ENCODE measurements at regions not wholly inside any gene's neighbourhood (a gene's known extent, or its start where the extent isn't known, plus 50 kb on each side); places are given as distances from the start of the nearest gene placed in this dataset.

DNA sequence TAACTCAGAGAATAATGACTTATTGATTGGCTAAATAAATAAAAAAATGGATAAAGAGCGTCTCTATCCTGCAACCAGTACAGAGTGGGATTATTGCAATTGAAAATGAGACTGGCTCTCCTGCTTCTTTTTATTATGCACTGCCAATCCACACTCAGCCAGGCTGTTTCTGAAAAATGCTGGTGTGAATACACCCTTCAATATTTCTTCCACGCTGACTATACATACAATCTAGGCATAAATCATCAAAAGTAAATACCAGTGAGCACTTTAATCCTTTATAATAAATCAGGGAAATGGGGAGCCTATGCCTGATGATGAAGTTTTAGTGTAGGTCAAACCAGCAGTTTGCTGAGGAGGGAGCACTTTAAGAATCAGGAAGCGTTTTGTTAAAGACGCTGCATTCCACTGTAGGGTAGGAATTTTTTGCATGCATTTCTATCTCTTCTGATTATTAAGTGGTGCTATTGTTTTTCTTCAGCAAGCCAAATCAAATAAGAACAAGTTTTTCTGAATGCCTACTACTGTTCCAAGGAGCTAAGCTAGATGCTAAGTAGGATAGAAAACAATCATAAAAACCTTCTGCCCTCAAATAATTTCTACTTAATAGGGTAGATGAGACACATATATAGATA, 781.5 kb downstream of the TBL1XR1 start:
- Histone ChIP-seq H3K9ac (ENCODE audit: control insufficient read depth, extremely low read depth, insufficient read depth, low read length) (no peak overlapping the region), H3K27me3 (ENCODE audit: control insufficient read depth, extremely low read depth, insufficient read depth, low read length) (no peaks in the 10 kb centered on the region), H3K9me1 (ENCODE audit: control insufficient read depth, extremely low read depth, insufficient read depth, low read length) (no peaks in the 10 kb centered on the region), H3K36me3 (ENCODE audit: control insufficient read depth in 2 of 2, extremely low read depth in 1 of 2, insufficient read depth in 2 of 2, low read length in 2 of 2) (no peaks in the 10 kb centered on the region), H4K20me1 (ENCODE audit: control insufficient read depth, extremely low read depth, insufficient read depth, low read length) (no peaks in the 10 kb centered on the region), H3K79me2 (ENCODE audit: control insufficient read depth, insufficient read depth, low read length) (no peaks in the 10 kb centered on the region), H3K27ac (ENCODE audit: control insufficient read depth, insufficient read depth, low read length) (no peak overlapping the region), H2AFZ (ENCODE audit: control insufficient read depth, low read length) (no peak overlapping the region), H3K9me3 (ENCODE audit: control insufficient read depth, low read depth, low read length) (no peaks in the 10 kb centered on the region), H3K4me1 (ENCODE audit: control insufficient read depth, extremely low read depth, insufficient read depth, low read length) (no peaks in the 10 kb centered on the region), H3K4me3 (ENCODE audit: control insufficient read depth in 2 of 3, extremely low read depth in 1 of 3, insufficient read depth in 2 of 3, low read depth in 1 of 3, low read length in 3 of 3) (no peak overlapping the region), H3K4me2 (ENCODE audit: control insufficient read depth, extremely low read depth, insufficient read depth, low read depth, low read length) (no peak overlapping the region)
- FAIRE-seq (no peak), DNase-seq (ENCODE audit: low read depth, low spot score) (no peak)
- dilution Hi-C loops (cut with MboI; ENCODE audit: extremely low pct_ligation_motif_present, low sequenced_read_pairs), result no loop called here
- TF ChIP-seq, protein P1, sequence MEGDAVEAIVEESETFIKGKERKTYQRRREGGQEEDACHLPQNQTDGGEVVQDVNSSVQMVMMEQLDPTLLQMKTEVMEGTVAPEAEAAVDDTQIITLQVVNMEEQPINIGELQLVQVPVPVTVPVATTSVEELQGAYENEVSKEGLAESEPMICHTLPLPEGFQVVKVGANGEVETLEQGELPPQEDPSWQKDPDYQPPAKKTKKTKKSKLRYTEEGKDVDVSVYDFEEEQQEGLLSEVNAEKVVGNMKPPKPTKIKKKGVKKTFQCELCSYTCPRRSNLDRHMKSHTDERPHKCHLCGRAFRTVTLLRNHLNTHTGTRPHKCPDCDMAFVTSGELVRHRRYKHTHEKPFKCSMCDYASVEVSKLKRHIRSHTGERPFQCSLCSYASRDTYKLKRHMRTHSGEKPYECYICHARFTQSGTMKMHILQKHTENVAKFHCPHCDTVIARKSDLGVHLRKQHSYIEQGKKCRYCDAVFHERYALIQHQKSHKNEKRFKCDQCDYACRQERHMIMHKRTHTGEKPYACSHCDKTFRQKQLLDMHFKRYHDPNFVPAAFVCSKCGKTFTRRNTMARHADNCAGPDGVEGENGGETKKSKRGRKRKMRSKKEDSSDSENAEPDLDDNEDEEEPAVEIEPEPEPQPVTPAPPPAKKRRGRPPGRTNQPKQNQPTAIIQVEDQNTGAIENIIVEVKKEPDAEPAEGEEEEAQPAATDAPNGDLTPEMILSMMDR (optimal IDR thresholded peaks at IDR 0.05 in 1 of 3, IDR thresholded peaks at IDR 0.05 in 1 of 3, conservative IDR thresholded peaks at IDR 0.05 in 1 of 3; ENCODE audit: extremely low read depth in 1 of 3, insufficient read depth in 2 of 3, low read length in 3 of 3), result no peak

DNA sequence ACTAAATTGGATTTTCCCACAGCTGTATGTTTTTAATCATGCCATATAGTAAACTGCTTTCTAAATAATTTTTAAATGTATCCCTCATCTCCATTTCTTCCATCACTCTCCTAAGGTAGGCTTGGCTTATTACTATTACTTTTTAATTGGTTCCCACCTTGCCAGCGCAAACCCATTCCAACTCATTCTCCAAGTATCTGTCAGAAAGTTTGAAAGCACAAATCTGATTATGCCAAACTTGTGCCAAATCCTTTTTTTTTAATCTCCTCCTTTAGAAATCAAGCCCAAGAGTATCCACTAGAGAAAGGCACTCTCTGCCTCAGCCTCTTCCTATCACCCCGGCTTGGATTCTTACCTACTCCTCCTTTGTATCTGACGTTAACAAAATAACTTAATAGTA, 784.5 kb downstream of the TBL1XR1 start:
- no peak overlapping the region for H2AFZ ChIP-seq (ENCODE audit: control insufficient read depth, low read length)
- H3K9ac ChIP-seq (ENCODE audit: control insufficient read depth, extremely low read depth, insufficient read depth, low read length), result no peak overlapping the region
- H3K4me1 ChIP-seq (ENCODE audit: control insufficient read depth, extremely low read depth, insufficient read depth, low read length), result no peaks in the 10 kb centered on the region
- H3K79me2 ChIP-seq (ENCODE audit: control insufficient read depth, insufficient read depth, low read length), result no peaks in the 10 kb centered on the region
- H3K36me3 ChIP-seq (ENCODE audit: control insufficient read depth in 2 of 2, extremely low read depth in 1 of 2, insufficient read depth in 2 of 2, low read length in 2 of 2), result no peaks in the 10 kb centered on the region
- H3K4me3 ChIP-seq (ENCODE audit: control insufficient read depth in 2 of 3, extremely low read depth in 1 of 3, insufficient read depth in 2 of 3, low read depth in 1 of 3, low read length in 3 of 3), result no peak overlapping the region
- no peaks in the 10 kb centered on the region for H4K20me1 ChIP-seq (ENCODE audit: control insufficient read depth, extremely low read depth, insufficient read depth, low read length)
- no peaks in the 10 kb centered on the region for H3K9me1 ChIP-seq (ENCODE audit: control insufficient read depth, extremely low read depth, insufficient read depth, low read length)
- no peaks in the 10 kb centered on the region for H3K27me3 ChIP-seq (ENCODE audit: control insufficient read depth, extremely low read depth, insufficient read depth, low read length)
- TF ChIP-seq, protein P1 (optimal IDR thresholded peaks at IDR 0.05 in 1 of 3, IDR thresholded peaks at IDR 0.05 in 1 of 3, conservative IDR thresholded peaks at IDR 0.05 in 1 of 3; ENCODE audit: extremely low read depth in 1 of 3, insufficient read depth in 2 of 3, low read length in 3 of 3), result no peak
- TF ChIP-seq EZH2 (IDR thresholded peaks at IDR 0.05; ENCODE audit: low read length), result no peak
- no peak for FAIRE-seq
- DNase-seq (ENCODE audit: low read depth, low spot score), result no peak
- dilution Hi-C loops (cut with MboI; ENCODE audit: extremely low pct_ligation_motif_present, low sequenced_read_pairs), result no loop called here
- H3K4me2 ChIP-seq (ENCODE audit: control insufficient read depth, extremely low read depth, insufficient read depth, low read depth, low read length), result no peak overlapping the region
- no peak overlapping the region for H3K27ac ChIP-seq (ENCODE audit: control insufficient read depth, insufficient read depth, low read length)
- no peaks in the 10 kb centered on the region for H3K9me3 ChIP-seq (ENCODE audit: control insufficient read depth, low read depth, low read length)
